Gastrocnemius medialis (tissue), 4 donors: ENCODE measurements at regions not wholly inside any gene's neighbourhood (a gene's known extent, or its start where the extent isn't known, plus 50 kb on each side); places are given as distances from the start of the nearest gene placed in this dataset.

Experiments used
- ATAC-seq, 2 donors: fragments of 150-250 bp; one replicate each; pipeline ENCODE4 v1.9.1; 2016
- DNase-seq, 2 donors: peaks; one replicate each; pipeline ENCODE4 v3.0.0-alpha.2; 2019
- H3K27ac ChIP-seq, 4 donors: fragments of 200-600 bp; sonication (generic); 1 replicate in 1 of 4; 2 replicates in 3 of 4; pipeline ENCODE4 v1.5.1; 2016 to 2018; ENCODE audit warnings: mild to moderate bottlenecking in 2 of 4, moderate library complexity in 1 of 4
- H3K27me3 ChIP-seq, 3 donors: fragments of 200-600 bp; sonication (generic) in 2 of 3; 1 replicate in 1 of 3; 2 replicates in 2 of 3; pipeline versions ENCODE4 v1.5.1 to v1.6.0; 2016 to 2019; ENCODE audit warnings: mild to moderate bottlenecking in 1 of 3, moderate library complexity in 1 of 3
- H3K36me3 ChIP-seq, 2 donors: fragments of 200-600 bp; sonication (generic) in 1 of 2; one replicate each; pipeline ENCODE4 v1.5.1; 2017 to 2018
- H3K4me1 ChIP-seq, 2 donors: fragments of 200-600 bp; sonication (generic) in 1 of 2; one replicate each; pipeline ENCODE4 v1.5.1; 2016 to 2017; ENCODE audit warnings: mild to moderate bottlenecking in 2 of 2
- H3K4me3 ChIP-seq, 4 donors: fragments of 200-600 bp; sonication (generic) in 3 of 4; 1 replicate in 1 of 4; 2 replicates in 3 of 4; pipeline ENCODE4 v1.5.1; 2016 to 2019; ENCODE audit warnings: mild to moderate bottlenecking in 2 of 4
- H3K9me3 ChIP-seq, 3 donors: fragments of 200-600 bp; sonication (generic) in 2 of 3; 1 replicate in 1 of 3; 2 replicates in 2 of 3; pipeline ENCODE4 v1.5.1; 2016 to 2019
- CTCF ChIP-seq, 5 experiments: fragments of 450-650 bp in 3 of 5; fragments of 200-600 bp in 2 of 5; sonication (generic) in 2 of 5; IDR thresholded peaks in 4 of 5; conservative IDR thresholded peaks in 1 of 5; 1 replicate in 4 of 5; 2 replicates in 1 of 5; pipeline ENCODE4 v1.5.1; 2016 to 2019; ENCODE audit warnings: antibody characterized with exemption in 5 of 5, mild to moderate bottlenecking in 3 of 5, moderate library complexity in 3 of 5
- POLR2A ChIP-seq, 2 donors: fragments of 450-650 bp; IDR thresholded peaks; one replicate each; pipeline ENCODE4 v1.6.1; 2017; ENCODE audit warnings: antibody characterized with exemption in 2 of 2, mild to moderate bottlenecking in 2 of 2, moderate library complexity in 2 of 2
- in situ Hi-C, 4 donors: fragments of 200-750 bp; cut with MboI; loops; one replicate each; pipeline versions ENCODE4 v1.15.0 to v1.8.0; 2017; ENCODE audit warnings: low sequenced_read_pairs in 4 of 4
- intact Hi-C: fragments of 100-400 bp; cut with DNase I; formaldehyde crosslinking; loops from one replicate; pipeline ENCODE4 v1.15.1; 2023; ENCODE audit warnings: low total_unique reads

GRCh38 chr9:82555031-82555430 lies 507.9 kb downstream of the RASEF start:
- no peak for TF ChIP-seq CTCF (IDR thresholded peaks at IDR 0.05 in 4 of 5, conservative IDR thresholded peaks at IDR 0.05 in 1 of 5)
- no peak for TF ChIP-seq POLR2A (IDR thresholded peaks at IDR 0.05)
- Histone ChIP-seq H3K27ac (no peak overlapping the region), H3K4me3 (no peak overlapping the region), H3K9me3 (no peaks in the 10 kb centered on the region), H3K4me1 (peaks cover 0 to 4% of the 10 kb centered on the region in 2 donors), H3K27me3 (no peaks in the 10 kb centered on the region), H3K36me3 (no peaks in the 10 kb centered on the region)
- DNase-seq = no peak
- in situ Hi-C loops = no loop called here
- intact Hi-C loops = no loop called here
- no peak for ATAC-seq

- ATAC-seq (no peak), DNase-seq (no peak)
- in situ Hi-C loops (no loop called here), intact Hi-C loops (no loop called here)
- Histone ChIP-seq H3K27me3 (no peaks in the 10 kb centered on the region), H3K27ac (no peak overlapping the region), H3K9me3 (no peaks in the 10 kb centered on the region), H3K4me1 (peaks cover 0 to 4% of the 10 kb centered on the region in 2 donors), H3K4me3 (no peak overlapping the region), H3K36me3 (no peaks in the 10 kb centered on the region)
- TF ChIP-seq CTCF (IDR thresholded peaks at IDR 0.05 in 4 of 5, conservative IDR thresholded peaks at IDR 0.05 in 1 of 5) (no peak), POLR2A (IDR thresholded peaks at IDR 0.05) (no peak)
These were observed 507.4 kb downstream of the RASEF start for GRCh38 chr9:82555431-82556051.

DNA sequence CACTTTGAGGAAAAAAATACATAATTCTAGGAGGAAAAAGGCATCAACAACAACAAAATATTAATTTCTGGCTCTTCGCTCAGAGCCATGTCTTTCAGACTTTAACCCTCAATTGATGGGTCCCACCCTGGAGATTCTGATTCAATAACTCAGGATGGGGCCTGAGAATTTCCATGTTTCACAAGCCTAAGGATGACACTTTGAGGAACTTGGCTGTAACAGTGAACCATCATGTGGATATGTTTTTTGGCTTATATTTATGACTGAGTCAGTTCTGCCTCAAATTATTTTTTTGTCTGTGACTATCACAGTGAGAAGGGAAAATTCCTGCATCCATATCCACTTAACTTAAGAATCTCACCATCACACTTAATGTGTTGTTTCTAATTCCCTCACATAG lies 504.6 kb downstream of the RASEF start:
- no peak for ATAC-seq
- no peak overlapping the region for H3K4me3 ChIP-seq
- no peak for DNase-seq
- H3K9me3 ChIP-seq = no peaks in the 10 kb centered on the region
- in situ Hi-C loops = no loop called here
- H3K27me3 ChIP-seq = no peaks in the 10 kb centered on the region
- H3K27ac ChIP-seq = no peak overlapping the region
- no peaks in the 10 kb centered on the region for H3K36me3 ChIP-seq
- intact Hi-C loops = no loop called here
- no peak for TF ChIP-seq POLR2A (IDR thresholded peaks at IDR 0.05)
- no peak for TF ChIP-seq CTCF (IDR thresholded peaks at IDR 0.05 in 4 of 5, conservative IDR thresholded peaks at IDR 0.05 in 1 of 5)
- peaks cover 0 to 4% of the 10 kb centered on the region in 2 donors for H3K4me1 ChIP-seq

GRCh38 chr9:82558855-82559630 lies 503.9 kb downstream of the RASEF start:
- H3K4me3 ChIP-seq = no peak overlapping the region
- in situ Hi-C loops = no loop called here
- H3K4me1 ChIP-seq = peaks cover 0 to 4% of the 10 kb centered on the region in 2 donors
- TF ChIP-seq CTCF (IDR thresholded peaks at IDR 0.05 in 4 of 5, conservative IDR thresholded peaks at IDR 0.05 in 1 of 5) (no peak), POLR2A (IDR thresholded peaks at IDR 0.05) (no peak)
- H3K27me3 ChIP-seq = no peaks in the 10 kb centered on the region
- intact Hi-C loops = no loop called here
- ATAC-seq = no peak
- H3K9me3 ChIP-seq = no peaks in the 10 kb centered on the region
- DNase-seq = no peak
- no peaks in the 10 kb centered on the region for H3K36me3 ChIP-seq
- no peak overlapping the region for H3K27ac ChIP-seq
